ENCODE measurements at regions not wholly inside any gene's neighbourhood (a gene's known extent, or its start where the extent isn't known, plus 50 kb on each side); places are given as distances from the start of the nearest gene placed in this dataset.

DNA sequence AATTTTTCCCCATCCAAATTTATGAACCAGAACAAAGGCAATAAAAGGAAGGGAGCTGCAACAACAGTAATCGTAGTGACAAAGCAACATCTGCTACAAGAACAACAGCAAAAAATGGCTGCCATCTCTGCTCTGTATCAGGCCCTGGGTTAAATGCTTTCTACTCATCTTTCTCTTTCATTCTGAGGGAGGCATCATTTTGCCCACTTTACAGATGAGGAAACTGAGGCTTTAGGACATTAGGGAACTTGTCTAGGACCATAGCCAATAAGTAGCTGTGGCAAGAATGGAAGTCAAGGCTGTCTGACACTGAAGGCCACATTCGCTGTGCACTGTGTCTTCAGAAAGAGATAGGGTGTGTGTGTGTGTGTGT is 192.4 kb upstream of the NUDT4 start:
- Histone ChIP-seq H3K9me3 (no peaks in the 10 kb centered on the region), H3K27ac (peak overlapping the region in 7 of 10 donors; percentile 77 to 92 (median 88)), H3K4me3 (no peak overlapping the region), H3K27me3 (no peaks in the 10 kb centered on the region), H3K36me3 (no peaks in the 10 kb centered on the region), H3K4me1 (peaks cover 9 to 28% (median 17%) of the 10 kb centered on the region in 9 donors)
- intact Hi-C loops (cut with DNase I): loop anchor here in 3 of 10 donors (2.0 to 10.0 kb wide), 3 partner anchors 59 to 192 kb away; partner anchors contain the start of gene NUDT4 (in 2 of the 3)
- TF ChIP-seq, protein P1, sequence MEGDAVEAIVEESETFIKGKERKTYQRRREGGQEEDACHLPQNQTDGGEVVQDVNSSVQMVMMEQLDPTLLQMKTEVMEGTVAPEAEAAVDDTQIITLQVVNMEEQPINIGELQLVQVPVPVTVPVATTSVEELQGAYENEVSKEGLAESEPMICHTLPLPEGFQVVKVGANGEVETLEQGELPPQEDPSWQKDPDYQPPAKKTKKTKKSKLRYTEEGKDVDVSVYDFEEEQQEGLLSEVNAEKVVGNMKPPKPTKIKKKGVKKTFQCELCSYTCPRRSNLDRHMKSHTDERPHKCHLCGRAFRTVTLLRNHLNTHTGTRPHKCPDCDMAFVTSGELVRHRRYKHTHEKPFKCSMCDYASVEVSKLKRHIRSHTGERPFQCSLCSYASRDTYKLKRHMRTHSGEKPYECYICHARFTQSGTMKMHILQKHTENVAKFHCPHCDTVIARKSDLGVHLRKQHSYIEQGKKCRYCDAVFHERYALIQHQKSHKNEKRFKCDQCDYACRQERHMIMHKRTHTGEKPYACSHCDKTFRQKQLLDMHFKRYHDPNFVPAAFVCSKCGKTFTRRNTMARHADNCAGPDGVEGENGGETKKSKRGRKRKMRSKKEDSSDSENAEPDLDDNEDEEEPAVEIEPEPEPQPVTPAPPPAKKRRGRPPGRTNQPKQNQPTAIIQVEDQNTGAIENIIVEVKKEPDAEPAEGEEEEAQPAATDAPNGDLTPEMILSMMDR (IDR thresholded peaks at IDR 0.05): no peak
- ATAC-seq: no peak
- WGBS, 2 donors: 85 to 88% methylated on average over 2 of the region's 2 CpGs
- no peak for DNase-seq

DNA sequence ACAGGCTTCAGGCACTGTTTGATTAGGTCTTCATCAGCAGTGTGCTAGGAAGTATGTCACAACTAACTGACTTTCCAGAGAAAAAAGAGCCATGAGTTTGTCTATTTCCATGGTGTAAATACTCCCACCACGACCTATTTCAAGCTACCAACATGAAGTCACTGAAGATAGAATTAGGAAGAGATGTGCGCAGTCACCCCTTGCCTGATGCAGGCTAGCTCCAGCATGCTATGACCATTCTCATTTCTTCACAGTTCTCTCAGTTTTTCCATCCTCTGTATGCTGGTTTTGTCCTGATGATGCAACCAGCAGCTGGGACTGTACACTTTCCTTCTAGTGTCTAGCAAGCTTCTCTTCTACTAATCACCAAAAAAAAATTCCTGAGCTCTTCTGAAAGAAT is 191.6 kb upstream of the NUDT4 start:
- no peak for ATAC-seq
- Histone ChIP-seq H3K4me1 (peaks cover 9 to 28% (median 18%) of the 10 kb centered on the region in 9 donors), H3K27ac (peak overlapping the region in 1 of 10 donors; percentile 83), H3K27me3 (no peaks in the 10 kb centered on the region), H3K9me3 (no peaks in the 10 kb centered on the region), H3K4me3 (no peak overlapping the region), H3K36me3 (no peaks in the 10 kb centered on the region)
- intact Hi-C loops (cut with DNase I): loop anchor here in 2 of 10 donors (5.0 to 10.0 kb wide), 2 partner anchors 189 to 191 kb away; partner anchors contain the start of gene NUDT4 (in 2 of the 2)
- DNase-seq: no peak
- WGBS, 2 donors: 91 to 92% methylated on average over 2 of the region's 2 CpGs
- TF ChIP-seq, protein P1 (IDR thresholded peaks at IDR 0.05): no peak

DNA sequence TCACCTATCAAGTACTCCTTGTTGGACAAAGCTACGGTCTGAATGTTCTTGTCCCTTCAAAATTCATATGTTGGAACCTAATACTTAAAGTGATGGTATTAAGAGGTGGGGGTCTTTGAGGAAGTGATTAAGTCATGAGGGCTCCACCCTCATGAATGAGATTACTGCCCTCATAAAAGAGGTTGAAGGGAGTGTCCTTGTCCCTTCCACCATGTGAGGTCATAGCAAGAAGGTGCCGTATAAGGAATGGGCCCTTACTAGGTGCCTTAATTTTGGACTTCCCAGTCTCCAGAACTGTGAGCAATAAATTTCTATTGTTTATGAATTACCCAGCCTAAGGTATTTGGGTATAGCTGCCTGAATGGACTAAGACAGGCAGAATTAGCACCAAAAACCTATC is 191.1 kb upstream of the NUDT4 start:
- WGBS, 2 donors: 71 to 96% methylated on average over 2 of the region's 2 CpGs
- no peak overlapping the region for H3K27ac ChIP-seq
- TF ChIP-seq, protein P1 (IDR thresholded peaks at IDR 0.05): no peak
- no peaks in the 10 kb centered on the region for H3K36me3 ChIP-seq
- DNase-seq: no peak
- intact Hi-C loops (cut with DNase I): loop anchor here in 2 of 10 donors (5.0 to 10.0 kb wide), 2 partner anchors 188 to 191 kb away; partner anchors contain the start of gene NUDT4 (in 2 of the 2)
- ATAC-seq: no peak
- H3K27me3 ChIP-seq: no peaks in the 10 kb centered on the region
- H3K9me3 ChIP-seq: no peaks in the 10 kb centered on the region
- no peak overlapping the region for H3K4me3 ChIP-seq
- H3K4me1 ChIP-seq: peaks cover 9 to 33% (median 22%) of the 10 kb centered on the region in 9 donors

DNA sequence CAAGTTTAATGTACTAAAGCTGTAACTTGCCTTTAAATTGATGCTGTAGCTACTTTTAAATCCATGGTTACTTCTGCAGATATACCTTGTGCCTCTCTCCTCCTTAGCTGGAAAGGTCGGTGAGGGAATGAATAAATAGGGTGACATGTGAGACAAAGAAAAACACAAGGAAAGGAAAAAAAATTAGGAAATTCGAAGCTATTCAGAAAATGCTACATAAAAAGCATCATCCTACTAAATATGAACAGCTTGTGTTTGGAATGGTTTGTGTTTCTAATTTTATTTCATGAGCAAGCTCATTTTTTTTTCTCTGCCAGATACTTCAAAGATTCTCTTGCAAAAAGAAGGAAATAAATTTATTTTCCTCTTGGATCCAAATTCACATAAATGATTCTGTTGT is 186.3 kb upstream of the NUDT4 start:
- H3K4me3 ChIP-seq: no peak overlapping the region
- no peak for DNase-seq
- intact Hi-C loops (cut with DNase I): no loop called here
- 46 to 49% methylated on average over 2 of the region's 2 CpGs for WGBS, 2 donors
- ATAC-seq: no peak
- TF ChIP-seq, protein P1 (IDR thresholded peaks at IDR 0.05): no peak
- peak overlapping the region in 7 of 10 donors; percentile 14 to 60 (median 32) for H3K27ac ChIP-seq
- no peaks in the 10 kb centered on the region for H3K36me3 ChIP-seq
- peaks cover 0 to 9% (median 0%) of the 10 kb centered on the region in 11 donors for H3K9me3 ChIP-seq
- peaks cover 0 to 26% (median 10%) of the 10 kb centered on the region in 9 donors for H3K4me1 ChIP-seq
- no peaks in the 10 kb centered on the region for H3K27me3 ChIP-seq

All from heart right ventricle (tissue), 16 donors.